HG02759 (cell line): ENCODE measurements at regions not wholly inside any gene's neighbourhood (a gene's known extent, or its start where the extent isn't known, plus 50 kb on each side); places are given as distances from the start of the nearest gene placed in this dataset.
"Not testable (repeated sequence)": the region's sequence is repeated elsewhere in the genome, so short reads cannot be mapped to it uniquely, and the experiment has no call there.

Source experiments
- ATAC-seq: cut with Tn5 transposase; IDR thresholded peaks from one replicate; pipeline ENCODE4 v1.9.1; 2021; ENCODE audit warnings: mild to moderate bottlenecking, moderate library complexity; ENCODE audit not compliant: unreplicated experiment

GRCh38 chr12:47353508-47353907, 273.7 kb upstream of the AMIGO2 start:
- no peak for ATAC-seq

GRCh38 chr12:47352067-47352466, 272.3 kb upstream of the AMIGO2 start:
- no peak for ATAC-seq

- ATAC-seq: no peak
Observed at GRCh38 chr12:47351526-47351925, 271.8 kb upstream of the AMIGO2 start.

GRCh38 chr12:47350062-47350408, 270.3 kb upstream of the AMIGO2 start:
- ATAC-seq: no peak

- no peak for ATAC-seq
Observed at GRCh38 chr12:47349137-47350061, 269.6 kb upstream of the AMIGO2 start.

GRCh38 chr12:47348206-47348605, 268.4 kb upstream of the AMIGO2 start:
- ATAC-seq: no peak

GRCh38 chr12:47346251-47347019, 266.7 kb upstream of the AMIGO2 start:
- no peak for ATAC-seq

GRCh38 chr12:47343684-47344567, 264.2 kb upstream of the AMIGO2 start:
- no peak for ATAC-seq

- ATAC-seq: no peak
Observed at GRCh38 chr12:47340411-47341015, 260.8 kb upstream of the AMIGO2 start.

GRCh38 chr12:47337581-47337980, 257.8 kb upstream of the AMIGO2 start:
- no peak for ATAC-seq

- not testable (repeated sequence) for ATAC-seq
Observed at GRCh38 chr12:47333271-47333858, 253.6 kb upstream of the AMIGO2 start.

- ATAC-seq: no peak
Observed at GRCh38 chr12:47328831-47329545, 249.2 kb upstream of the AMIGO2 start.

- no peak for ATAC-seq
Observed at GRCh38 chr12:47326190-47326589, 246.4 kb upstream of the AMIGO2 start.

GRCh38 chr12:47323802-47324201, 244.0 kb upstream of the AMIGO2 start:
- no peak for ATAC-seq

- no peak for ATAC-seq
Observed at GRCh38 chr12:47321436-47321835, 241.7 kb upstream of the AMIGO2 start.

- ATAC-seq: no peak
Observed at GRCh38 chr12:47319746-47320145, 240.0 kb upstream of the AMIGO2 start.

- no peak for ATAC-seq
Observed at GRCh38 chr12:47318963-47319362, 239.2 kb upstream of the AMIGO2 start.

- peak; percentile 69 for ATAC-seq
Observed at GRCh38 chr12:47317175-47317915, 237.6 kb upstream of the AMIGO2 start.

- no peak for ATAC-seq
Observed at GRCh38 chr12:47316609-47317049, 236.9 kb upstream of the AMIGO2 start.
